Activated CD8-positive, alpha-beta memory T cell treated with anti-CD3 and anti-CD28 coated beads, Interleukin-2, amount 50 U/mL, for 24 hours (primary cell): ENCODE measurements at regions not wholly inside any gene's neighbourhood (a gene's known extent, or its start where the extent isn't known, plus 50 kb on each side); places are given as distances from the start of the nearest gene placed in this dataset.

Experiments used
- DNase-seq: peaks from one replicate; pipeline ENCODE4 v3.0.0-alpha.2; 2020; ENCODE audit errors: extremely low read depth

- no peak for DNase-seq
Observed at GRCh38 chr15:70186152-70186551, 88.4 kb upstream of the TLE3 start.

- DNase-seq: no peak
Observed at GRCh38 chr15:70185251-70185711, 87.6 kb upstream of the TLE3 start.

- DNase-seq: no peak
Observed at GRCh38 chr15:70182858-70183695, 85.4 kb upstream of the TLE3 start.

GRCh38 chr15:70181626-70182255 is 84.0 kb upstream of the TLE3 start:
- DNase-seq: no peak

- DNase-seq: no peak
Observed at GRCh38 chr15:70180186-70180875, 82.6 kb upstream of the TLE3 start.

GRCh38 chr15:70179309-70179892 is 81.7 kb upstream of the TLE3 start:
- no peak for DNase-seq

GRCh38 chr15:70178335-70179084 is 80.8 kb upstream of the TLE3 start:
- DNase-seq: no peak

- no peak for DNase-seq
Observed at GRCh38 chr15:70172566-70173225, 75.0 kb upstream of the TLE3 start.

GRCh38 chr15:70172124-70172523 is 74.4 kb upstream of the TLE3 start:
- no peak for DNase-seq

- DNase-seq: no peak
Observed at GRCh38 chr15:70171256-70171886, 73.7 kb upstream of the TLE3 start.

- DNase-seq: no peak
Observed at GRCh38 chr15:70170096-70170699, 72.5 kb upstream of the TLE3 start.

GRCh38 chr15:70169147-70169546 is 71.4 kb upstream of the TLE3 start:
- no peak for DNase-seq

- DNase-seq: no peak
Observed at GRCh38 chr15:70167155-70167554, 69.4 kb upstream of the TLE3 start.

- no peak for DNase-seq
Observed at GRCh38 chr15:70166506-70167087, 68.9 kb upstream of the TLE3 start.

- no peak for DNase-seq
Observed at GRCh38 chr15:70165716-70166284, 68.1 kb upstream of the TLE3 start.

- DNase-seq: no peak
Observed at GRCh38 chr15:70164910-70165715, 67.4 kb upstream of the TLE3 start.

GRCh38 chr15:70164156-70164900 is 66.6 kb upstream of the TLE3 start:
- no peak for DNase-seq
